GM19455 (cell line): ENCODE measurements at regions not wholly inside any gene's neighbourhood (a gene's known extent, or its start where the extent isn't known, plus 50 kb on each side); places are given as distances from the start of the nearest gene placed in this dataset.

Experiments used
- ATAC-seq: cut with Tn5 transposase; IDR thresholded peaks from one replicate; pipeline ENCODE4 v1.9.1; 2021; ENCODE audit not compliant: unreplicated experiment

DNA sequence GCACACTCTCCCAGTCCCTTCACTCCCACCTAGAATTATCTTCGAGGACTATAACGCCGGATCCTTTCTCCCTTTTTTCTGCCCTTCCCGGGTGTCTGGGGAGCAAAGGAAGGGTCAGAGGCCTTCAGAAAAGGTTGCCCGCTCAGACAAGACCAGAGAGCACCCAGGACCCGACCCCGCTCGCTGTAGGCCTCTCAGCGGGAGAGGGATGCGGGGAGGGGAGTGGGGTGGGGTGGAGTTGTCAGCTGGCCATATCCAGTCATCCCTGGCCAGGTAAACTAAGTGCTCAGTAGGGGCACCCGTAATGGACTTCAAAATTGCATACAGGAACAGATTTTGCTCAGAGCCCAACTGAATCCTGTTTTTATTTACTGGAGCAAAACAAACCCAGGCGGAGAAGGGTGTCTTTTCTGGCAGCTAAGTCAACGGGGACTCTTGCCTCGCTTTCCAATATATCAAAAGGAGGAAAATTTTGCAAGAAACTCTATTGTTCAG lies 65.0 kb downstream of the NOL4 start:
- ATAC-seq, result no peak

DNA sequence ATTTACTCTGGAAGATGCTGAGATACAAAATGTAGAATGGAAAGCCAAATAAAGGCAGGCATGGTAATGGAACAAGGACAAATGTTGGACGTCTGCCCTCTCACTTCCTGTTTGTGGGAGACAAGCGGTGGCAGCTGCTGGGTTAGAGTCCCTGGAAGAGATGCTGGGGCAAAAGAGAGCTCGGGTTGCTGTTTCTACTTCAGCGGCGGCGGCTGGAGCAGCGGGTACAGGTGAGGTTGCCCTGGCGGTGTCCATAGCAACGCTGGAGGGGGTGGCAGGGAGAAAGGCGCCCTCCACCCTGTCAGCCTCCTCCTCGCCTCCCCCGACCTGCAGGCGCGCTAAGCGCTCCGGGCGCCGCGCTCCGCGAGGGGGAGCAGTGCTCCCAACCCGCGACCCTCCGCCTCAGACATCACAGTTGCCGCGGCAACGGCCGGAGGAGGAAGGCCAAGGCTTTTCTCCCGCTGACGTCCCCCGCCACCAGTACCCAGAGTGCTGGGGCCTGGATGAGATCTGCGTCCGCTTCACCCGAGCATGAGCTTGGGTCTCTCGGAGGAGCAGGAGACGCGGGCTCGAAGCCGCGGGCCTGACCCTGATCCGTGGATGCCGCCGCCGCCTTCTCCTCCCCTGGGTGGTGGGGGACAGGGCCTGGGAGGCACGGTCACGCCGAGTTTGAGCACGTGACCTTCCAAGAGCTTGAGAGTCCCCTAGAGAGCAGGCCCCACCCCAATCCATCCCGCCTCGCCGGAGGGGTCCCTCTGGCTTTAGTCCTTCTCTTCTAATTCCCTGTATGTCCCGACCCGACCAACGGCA lies 65.6 kb downstream of the NOL4 start:
- no peak for ATAC-seq

DNA sequence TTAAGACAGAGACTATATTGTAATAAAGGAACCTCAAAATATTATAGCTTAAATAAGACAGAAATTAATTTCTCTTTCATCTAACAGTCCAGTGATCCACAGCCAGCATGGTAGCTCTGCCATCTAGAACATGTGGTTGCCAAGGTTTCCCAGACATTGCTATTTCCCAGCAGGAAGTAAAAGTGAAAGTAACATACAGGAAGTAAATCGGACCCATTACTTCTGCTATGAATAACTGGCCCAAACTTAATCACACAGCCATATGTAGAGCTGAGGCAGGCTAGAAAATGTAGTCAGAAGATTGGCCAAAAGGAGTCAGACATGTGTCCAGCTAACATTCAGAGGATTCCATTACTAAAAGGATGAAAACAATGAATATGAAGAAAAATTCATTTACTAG lies 71.0 kb downstream of the NOL4 start:
- ATAC-seq, result no peak

DNA sequence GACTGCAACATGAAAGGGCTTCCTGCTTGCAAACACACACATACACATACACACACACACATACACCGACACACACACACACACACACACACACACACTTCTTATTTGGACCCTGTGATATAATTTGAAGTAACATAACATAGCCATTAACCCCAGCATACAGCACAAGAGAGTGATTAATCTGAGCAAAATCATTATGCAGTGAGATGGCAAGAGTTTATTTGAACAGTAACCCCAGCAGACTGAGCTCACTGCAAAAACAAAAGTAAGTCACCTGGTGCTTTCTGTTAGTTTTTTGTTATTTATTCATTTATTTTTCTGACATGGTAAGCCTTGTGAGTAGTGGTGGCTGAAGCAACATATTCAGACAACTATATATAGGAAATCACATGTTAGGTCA lies 93.7 kb downstream of the NOL4 start:
- no peak for ATAC-seq

DNA sequence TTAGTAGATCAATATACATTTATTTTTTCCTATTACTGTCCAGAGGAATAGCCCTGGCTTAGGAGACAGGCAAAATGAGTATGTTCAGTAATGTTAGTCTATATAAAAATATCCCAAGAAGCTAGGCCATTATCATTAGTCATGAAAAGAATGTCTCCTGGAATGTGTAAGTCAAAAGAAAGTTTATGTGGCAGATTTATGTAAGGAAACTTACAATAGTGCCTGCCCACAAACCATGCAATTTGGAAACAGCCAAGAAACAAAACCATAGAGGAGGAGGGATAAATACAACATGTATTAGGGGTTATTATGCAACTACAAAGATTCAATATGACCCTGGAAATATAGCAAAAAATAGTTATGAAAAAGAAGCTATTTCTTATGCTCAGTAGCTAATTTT lies 96.3 kb downstream of the NOL4 start:
- ATAC-seq, result no peak

DNA sequence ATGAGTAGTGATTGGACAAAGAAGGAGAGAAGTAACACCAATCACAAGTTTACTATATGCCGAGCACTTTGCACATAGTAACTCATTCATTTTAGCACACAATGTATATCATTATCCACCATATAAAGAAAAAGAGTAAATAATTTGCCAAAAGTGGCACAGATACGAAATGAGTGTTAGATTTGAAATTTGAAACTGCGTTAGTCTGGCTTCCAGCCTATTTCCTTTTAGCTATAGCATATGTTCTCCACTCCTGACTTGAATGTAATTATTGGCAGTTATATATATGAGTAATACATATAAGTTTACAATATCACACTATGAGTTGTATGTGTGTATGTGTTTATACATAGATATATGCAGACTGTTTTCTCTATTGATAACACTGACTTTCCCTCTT lies 98.6 kb downstream of the NOL4 start:
- ATAC-seq, result no peak

DNA sequence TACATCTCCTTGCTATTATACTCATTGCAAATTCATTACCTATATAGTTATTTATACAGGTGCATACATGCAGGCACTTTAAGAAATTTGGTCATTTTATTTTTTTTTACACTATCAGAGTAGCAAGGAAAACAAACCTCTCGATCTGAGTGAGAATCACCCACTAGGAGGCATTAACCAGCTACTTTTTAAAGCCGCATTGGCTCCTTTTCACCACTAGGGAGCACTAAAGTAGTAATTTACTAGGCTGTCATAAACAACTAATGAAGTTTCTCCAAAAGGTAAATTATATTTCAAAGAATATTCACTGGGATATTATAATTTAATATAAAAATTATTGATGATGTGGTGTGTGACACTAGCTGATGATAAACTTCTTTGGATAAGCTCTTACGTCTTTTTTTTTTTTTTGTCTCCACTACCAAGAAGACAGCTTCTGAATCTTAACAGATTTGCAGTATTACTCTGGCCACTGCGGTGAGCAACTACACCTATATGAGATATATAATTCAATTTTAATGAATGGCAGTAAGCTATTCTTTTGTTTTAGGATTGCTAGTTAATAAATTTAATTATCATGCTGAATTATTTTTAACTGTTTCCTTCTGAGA lies 101.9 kb downstream of the NOL4 start:
- ATAC-seq, result peak; percentile 98

DNA sequence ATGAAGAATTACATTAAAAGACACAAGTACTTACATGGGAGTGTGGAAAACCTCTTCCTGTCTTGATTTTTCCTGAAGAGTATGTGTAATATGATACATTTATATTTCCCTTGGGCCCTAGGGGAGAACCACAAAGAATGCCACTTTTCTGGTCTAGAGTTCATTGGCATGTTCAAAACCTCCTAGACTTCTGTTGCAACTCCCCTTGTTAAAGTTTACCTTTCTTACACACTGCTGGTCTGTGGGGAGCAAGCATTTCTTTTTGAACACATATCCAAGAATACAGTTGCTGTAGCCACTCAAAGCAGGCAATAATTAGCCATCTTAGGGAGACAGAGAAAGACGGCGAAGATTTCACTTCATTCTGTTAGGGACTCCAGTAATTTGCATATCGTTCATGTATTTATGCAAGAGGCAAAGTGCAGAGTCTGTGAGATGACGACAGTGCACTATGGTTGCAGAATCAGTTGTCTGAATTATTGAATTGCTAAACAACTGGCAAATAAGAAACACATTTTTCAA lies 103.5 kb downstream of the NOL4 start:
- no peak for ATAC-seq

DNA sequence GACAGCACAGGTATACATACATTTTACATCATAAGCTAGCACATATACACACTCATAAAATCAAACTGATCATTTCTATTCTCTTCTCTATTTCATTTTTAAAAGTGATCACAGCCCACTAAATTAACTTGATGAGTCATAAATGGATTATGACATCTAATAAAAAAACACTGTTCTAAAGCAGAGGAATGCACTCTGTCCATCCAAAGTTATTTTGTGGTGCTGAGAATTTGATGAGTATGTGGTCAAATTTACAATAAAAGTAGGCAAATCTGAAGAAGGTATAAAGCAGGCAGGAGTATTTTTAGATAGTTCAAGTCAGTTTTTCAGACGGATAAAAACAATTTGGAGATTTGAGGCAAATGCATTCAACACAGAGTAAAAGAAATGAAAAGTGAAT lies 104.4 kb downstream of the NOL4 start:
- ATAC-seq, result no peak

DNA sequence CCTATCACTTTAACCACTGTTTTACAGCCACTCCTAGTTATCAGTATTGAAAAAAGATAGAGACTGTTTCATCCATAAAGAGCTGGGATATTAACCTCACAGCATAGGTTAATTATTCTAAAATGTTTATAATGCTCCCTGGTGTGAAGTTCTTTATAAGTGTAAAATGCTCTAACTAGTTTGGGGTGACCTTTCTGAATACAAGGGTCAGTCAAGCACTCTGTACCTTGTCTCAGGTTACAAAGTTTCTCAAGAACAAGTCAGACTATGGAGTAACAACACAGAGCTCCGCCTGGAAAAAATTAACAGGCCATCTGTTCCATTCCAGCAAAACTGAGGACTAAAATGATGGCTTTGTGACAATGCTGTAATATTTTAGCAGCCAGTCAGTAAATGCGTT lies 107.4 kb downstream of the NOL4 start:
- no peak for ATAC-seq

DNA sequence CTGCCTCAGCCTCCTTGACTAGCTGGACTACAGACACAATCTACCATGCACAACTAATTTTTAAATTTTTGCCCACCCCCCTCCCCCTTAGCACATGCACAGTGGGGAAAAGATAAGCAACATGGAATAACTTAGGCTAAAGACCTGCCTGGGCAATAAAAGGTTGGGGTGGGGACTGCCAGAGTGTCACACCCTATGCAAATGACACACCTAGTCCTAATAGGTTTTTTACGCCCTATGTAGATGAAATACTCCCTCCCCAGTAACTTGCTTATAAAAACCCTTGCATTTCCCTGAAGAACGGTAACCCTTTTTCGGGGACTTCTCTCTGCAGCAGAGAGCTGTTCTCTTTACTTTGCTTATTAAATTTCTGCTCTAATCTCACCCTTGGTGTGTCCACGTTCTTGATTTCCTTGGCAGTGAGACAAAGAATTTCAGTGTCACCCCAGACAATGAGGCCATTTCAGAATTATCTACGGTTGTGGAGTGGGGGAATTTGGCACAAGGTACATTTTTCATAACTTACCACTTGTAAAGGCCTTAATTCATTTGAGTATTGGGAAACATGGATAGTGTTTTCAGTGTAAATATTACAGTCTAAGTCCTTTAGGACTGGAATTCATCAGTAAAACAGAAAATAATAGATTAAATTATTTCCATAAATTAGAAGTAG lies 109.2 kb downstream of the NOL4 start:
- ATAC-seq, result no peak

DNA sequence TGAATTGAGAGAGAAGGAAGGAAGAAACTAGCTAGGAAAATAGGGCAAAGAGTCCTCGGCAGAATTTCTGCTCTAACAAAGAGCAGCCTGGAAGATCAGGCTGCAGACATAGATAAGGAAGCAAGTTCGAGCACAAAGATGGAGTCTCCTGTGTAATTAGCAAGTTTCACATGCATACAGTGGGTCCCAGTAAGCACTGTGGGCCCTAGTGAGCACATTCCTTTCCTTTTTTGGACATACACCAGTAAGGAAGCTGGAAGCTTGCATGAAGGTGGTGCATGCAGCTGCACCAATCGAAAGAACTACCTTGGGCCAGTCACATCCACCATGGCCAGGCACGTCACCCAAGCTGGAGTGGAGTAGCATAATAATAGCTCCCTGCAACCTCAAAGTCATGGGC lies 109.7 kb downstream of the NOL4 start:
- ATAC-seq, result no peak

DNA sequence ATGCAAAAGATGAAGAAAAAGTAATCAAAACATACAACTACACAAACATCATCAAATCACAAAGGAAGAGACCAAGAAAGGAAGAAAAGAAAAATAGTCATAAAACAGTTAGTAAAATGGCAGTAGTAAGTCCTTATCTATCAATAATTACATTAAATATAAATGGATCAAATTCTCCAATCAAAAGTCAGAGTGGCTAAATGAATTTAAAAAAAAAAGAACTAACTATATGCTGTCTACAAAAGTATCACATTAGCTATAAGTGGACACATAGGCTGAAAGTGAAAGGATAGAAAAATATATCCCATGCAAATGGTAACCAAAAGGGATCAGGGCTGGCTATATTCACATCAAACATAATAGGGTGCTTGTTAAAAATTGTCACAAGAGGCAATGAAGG lies 116.5 kb downstream of the NOL4 start:
- ATAC-seq, result no peak

DNA sequence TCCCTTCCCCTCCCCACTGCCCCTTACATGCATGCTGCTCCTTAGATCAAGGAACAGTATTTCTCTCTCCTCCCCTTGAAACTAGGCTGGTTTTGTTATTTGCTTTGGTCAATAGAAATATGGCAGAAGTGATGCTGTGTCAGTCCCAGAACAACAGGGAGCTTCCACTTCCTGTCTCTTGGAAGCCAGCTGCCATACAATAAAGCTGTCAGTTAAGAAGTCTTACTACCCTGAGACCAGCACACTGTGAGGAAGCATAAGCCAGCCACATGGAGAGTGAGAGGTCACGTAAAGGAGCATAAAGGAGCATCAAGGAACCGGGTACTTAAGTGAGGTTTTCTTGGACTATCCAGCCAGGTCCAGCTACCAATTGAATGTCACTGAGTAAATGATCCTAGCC lies 126.6 kb downstream of the NOL4 start:
- no peak for ATAC-seq

DNA sequence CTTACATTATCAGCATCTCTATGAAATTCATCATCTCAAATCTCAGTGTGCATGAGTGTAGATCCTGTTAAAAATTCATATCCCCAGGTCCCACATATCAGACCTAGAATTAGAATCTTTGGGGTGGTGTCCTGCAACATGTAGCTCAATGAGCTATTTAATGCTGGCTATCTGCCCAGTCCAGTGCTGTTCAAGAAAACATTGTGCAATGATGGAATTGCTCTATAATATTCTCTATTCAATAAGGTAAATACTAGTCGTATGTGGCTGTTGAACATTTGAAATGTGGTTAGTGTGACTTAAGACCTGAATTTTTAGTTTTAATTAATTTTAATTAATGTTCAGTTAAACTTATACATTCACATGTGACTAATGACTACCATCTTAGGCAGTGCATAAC lies 127.4 kb downstream of the NOL4 start:
- no peak for ATAC-seq

DNA sequence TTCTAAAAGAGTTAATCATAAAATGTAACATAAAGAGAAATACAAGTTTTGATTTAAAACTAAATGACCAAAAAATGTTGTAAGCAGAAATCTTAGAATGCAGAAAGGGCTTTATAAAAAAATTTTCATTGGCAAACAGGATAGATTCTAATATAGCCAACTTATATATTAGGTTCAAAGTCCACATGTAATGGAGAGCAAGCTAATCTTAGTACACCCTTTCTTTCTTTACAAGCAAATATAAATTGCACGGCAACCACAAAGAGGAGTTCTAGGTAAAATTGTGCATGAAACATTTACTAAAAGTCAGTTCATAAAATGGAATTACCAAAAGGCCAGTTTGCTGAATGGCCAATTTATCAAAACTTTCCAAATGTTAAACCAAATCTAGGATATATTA lies 130.6 kb downstream of the NOL4 start:
- ATAC-seq, result no peak

DNA sequence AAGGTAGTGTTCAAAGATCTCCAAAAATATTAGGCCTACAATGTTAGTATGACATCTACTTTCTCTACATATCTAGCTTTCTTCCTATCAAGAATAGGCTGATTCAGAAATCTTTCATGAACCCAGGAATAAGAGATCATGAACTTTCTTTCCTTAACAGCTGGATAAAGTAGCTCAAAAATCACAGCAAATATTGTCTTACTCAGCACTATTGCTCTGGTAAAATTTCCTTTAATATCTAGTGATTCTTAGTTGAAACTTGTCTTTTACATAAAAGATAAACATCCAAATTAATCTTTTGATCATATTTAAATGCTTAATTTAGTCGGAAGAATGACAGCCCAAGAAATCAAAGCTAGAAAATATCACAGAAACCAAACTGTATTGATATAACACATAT lies 131.9 kb downstream of the NOL4 start:
- no peak for ATAC-seq

DNA sequence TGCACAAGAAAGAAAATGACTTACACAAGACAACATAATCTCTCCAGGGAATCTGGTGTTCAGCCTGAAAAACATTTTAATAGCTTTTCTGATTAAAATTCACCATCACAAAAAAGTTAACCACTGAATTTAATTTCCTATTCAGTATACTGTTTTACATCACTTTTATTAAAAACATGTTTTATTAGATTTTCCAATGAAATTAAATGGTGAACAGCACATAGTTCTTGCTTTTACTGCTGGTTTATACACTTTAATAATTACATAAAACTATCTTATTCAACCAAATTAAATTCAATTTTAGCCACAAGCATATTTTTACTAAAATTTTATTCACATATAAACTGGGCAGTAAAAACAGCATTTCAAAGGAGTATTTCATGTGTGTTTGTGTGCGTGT lies 138.3 kb downstream of the NOL4 start:
- no peak for ATAC-seq

DNA sequence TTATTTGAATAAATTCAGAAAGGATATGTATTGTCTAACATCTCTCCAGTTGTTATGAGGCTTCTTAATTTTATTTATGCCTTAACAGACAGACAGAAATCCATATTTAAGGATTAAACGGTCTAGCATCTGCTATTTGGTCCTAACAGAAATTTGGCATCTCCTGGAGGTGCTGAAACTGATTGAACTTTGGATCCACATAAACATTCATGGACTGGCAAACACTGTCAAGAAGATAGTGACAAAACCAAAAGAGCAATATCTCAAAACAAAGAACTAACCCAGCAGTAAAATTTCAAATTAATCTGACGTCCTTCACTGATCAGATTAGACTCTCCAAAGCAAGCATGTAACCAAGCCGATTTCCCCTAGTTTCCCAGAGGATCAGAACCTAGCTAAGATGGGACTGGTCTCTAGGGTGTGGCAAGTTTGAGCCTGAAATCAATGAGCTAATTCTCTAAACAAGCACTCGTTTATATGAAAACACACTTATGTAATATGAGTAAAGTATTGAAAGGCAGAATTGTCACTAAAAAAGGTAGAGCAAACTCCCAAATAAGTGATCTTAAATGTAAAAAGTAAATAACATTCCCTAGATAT lies 139.5 kb downstream of the NOL4 start:
- ATAC-seq, result no peak

DNA sequence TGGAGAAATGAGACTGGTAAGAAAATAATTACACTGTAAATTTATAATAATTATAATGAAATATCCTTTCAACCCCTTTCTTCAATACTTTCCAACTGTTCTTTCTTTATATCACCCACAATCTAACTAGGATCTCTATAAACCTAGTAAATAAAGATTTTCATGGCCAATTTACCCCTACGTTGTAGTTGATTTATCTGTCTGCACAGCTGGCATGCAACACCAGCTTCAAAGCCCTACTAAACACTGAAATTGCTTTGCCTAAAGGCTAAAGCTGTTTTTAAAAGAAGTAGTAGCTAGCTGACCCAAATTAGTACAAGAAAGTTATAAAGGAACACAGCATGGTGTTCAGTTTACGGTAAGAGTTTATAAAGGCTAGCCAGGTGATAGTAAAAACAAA lies 140.1 kb downstream of the NOL4 start:
- no peak for ATAC-seq

DNA sequence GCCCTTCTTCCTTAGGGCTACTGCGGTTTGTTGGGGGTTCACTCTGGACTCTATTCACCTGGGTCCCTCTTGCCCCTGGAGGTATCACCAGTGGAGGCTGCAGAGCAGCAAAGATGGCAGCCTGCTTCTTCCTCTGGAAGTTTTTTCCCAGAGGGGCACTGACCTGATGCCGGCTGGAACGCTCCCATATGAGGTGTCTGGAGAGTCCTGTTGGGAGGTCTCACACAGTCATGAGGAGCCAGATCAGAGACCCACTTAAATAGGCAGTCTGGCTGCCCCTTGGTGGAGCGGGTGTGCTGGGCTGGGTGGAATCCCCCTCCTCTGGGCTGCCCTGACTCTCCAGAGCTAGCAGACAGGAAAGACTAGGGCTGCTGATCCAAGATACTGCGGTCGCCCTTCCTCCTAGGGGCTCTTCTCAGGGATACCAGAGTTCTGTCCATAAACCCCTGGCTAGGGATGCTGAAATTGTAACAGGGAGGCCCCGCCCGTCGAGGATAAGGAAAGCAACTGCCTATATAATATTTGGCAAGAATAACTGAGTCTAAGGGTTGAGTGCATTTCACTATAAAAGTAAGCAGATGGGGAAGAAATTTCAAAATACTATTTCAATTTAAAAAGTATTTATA lies 140.7 kb downstream of the NOL4 start:
- no peak for ATAC-seq
